Endothelial cell of umbilical vein (primary cell): ENCODE measurements at regions not wholly inside any gene's neighbourhood (a gene's known extent, or its start where the extent isn't known, plus 50 kb on each side); places are given as distances from the start of the nearest gene placed in this dataset.

Experiments
- BruUV-seq: library from RNA; stranded (reverse); fragments of 400-500 nt; replicated peaks from 2 replicates; lab custom pipeline; 2021; lab: Mats Ljungman, UMichigan
- CTCF ChIA-PET: fragments of 300-600, 350-600 bp; sonication (Branson Sonifier 250); formaldehyde crosslinking; loops from one replicate; lab custom pipeline; 2021; ENCODE audit warnings: antibody characterized with exemption, inconsistent platforms; lab: Charles Lee
- POLR2A ChIA-PET: fragments of 300-600, 350-600 bp; sonication (Branson Sonifier 250); formaldehyde crosslinking; loops from one replicate; lab custom pipeline; 2021; ENCODE audit warnings: antibody characterized with exemption, inconsistent platforms; lab: Charles Lee
- DNase-seq: peaks from one replicate; pipeline ENCODE4 v3.0.0-alpha.2; 2011; ENCODE audit warnings: low read depth, low spot score
- FAIRE-seq: peaks from 2 replicates; lab custom pipeline; 2011; peaks lifted over from hg19 to GRCh38; lab: Jason Lieb, UNC
- H2AFZ ChIP-seq: 2 replicates; pipeline ENCODE4 v1.6.0; 2012; ENCODE audit warnings: low read depth, low read length, control low read depth, inconsistent platforms
- H3K27ac ChIP-seq: 2 replicates; pipeline ENCODE4 v1.5.1; 2011; ENCODE audit warnings: low read depth, mild to moderate bottlenecking, control low read depth, low read length, moderate library complexity; ENCODE audit not compliant: insufficient read depth
- H3K27me3 ChIP-seq, 2 experiments: 2 replicates each; pipeline versions ENCODE4 v1.6.0 to v1.6.1; 2011; ENCODE audit warnings: low read length in 2 of 2, mixed read lengths in 1 of 2; ENCODE audit not compliant: control insufficient read depth in 2 of 2, insufficient read depth in 2 of 2
- H3K36me3 ChIP-seq, 2 experiments: 2 replicates in 1 of 2; 3 replicates in 1 of 2; pipeline ENCODE4 v1.5.1; 2011; ENCODE audit warnings: low read length in 2 of 2, mild to moderate bottlenecking in 1 of 2, moderate library complexity in 1 of 2; ENCODE audit not compliant: control insufficient read depth in 2 of 2, insufficient read depth in 2 of 2; ENCODE audit errors: extremely low read depth in 1 of 2
- H3K4me1 ChIP-seq: 3 replicates; pipeline ENCODE4 v1.5.1; 2011; ENCODE audit warnings: mild to moderate bottlenecking, low read length; ENCODE audit not compliant: control insufficient read depth, insufficient read depth; ENCODE audit errors: extremely low read depth
- H3K4me2 ChIP-seq: 2 replicates; pipeline ENCODE4 v1.6.1; 2011; ENCODE audit warnings: low read length, control low read depth, mixed read lengths; ENCODE audit not compliant: insufficient read depth
- H3K4me3 ChIP-seq, 3 experiments: fragments of 200-600 bp in 1 of 3; sonication (generic), shearing (Covaris generic) in 1 of 3; replicated peaks in 1 of 3; 2 replicates each; pipeline ENCODE4 v1.5.1; 2011 to 2016; ENCODE audit warnings: control low read depth in 3 of 3, low read length in 3 of 3, mild to moderate bottlenecking in 2 of 3, inconsistent platforms in 1 of 3, low read depth in 1 of 3, moderate library complexity in 1 of 3; ENCODE audit not compliant: insufficient read depth in 1 of 3
- H3K79me2 ChIP-seq: 2 replicates; pipeline ENCODE4 v1.6.0; 2012; ENCODE audit warnings: low read length, inconsistent platforms; ENCODE audit not compliant: control insufficient read depth, insufficient read depth
- H3K9ac ChIP-seq: replicated peaks from 2 replicates; pipeline ENCODE3; 2011; ENCODE audit warnings: low read length, control low read depth; ENCODE audit not compliant: insufficient read depth; ENCODE audit errors: extremely low read depth
- H3K9me1 ChIP-seq: replicated peaks from 3 replicates; pipeline ENCODE4 v1.6.0; 2011; ENCODE audit warnings: mild to moderate bottlenecking, low read length; ENCODE audit not compliant: control insufficient read depth, insufficient read depth; ENCODE audit errors: extremely low read depth
- H3K9me3 ChIP-seq: replicated peaks from 2 replicates; pipeline ENCODE4 v1.5.1; 2012; ENCODE audit warnings: low read length, inconsistent platforms; ENCODE audit not compliant: control insufficient read depth, insufficient read depth
- H4K20me1 ChIP-seq: replicated peaks from 2 replicates; pipeline ENCODE3; 2011; ENCODE audit warnings: mild to moderate bottlenecking, low read length; ENCODE audit not compliant: control insufficient read depth, insufficient read depth; ENCODE audit errors: extremely low read depth
- EZH2 ChIP-seq: IDR thresholded peaks from 2 replicates; pipeline ENCODE4 v1.6.1; 2012; ENCODE audit warnings: borderline replicate concordance, low read depth, mild to moderate bottlenecking, moderate library complexity, low read length, inconsistent platforms; ENCODE audit not compliant: severe bottlenecking
- FOS ChIP-seq: IDR thresholded peaks from 2 replicates; pipeline ENCODE4 v1.6.1; 2011; ENCODE audit warnings: mild to moderate bottlenecking, low read length, moderate library complexity, borderline replicate concordance; ENCODE audit not compliant: insufficient read depth
- GATA2 ChIP-seq: IDR thresholded peaks from 2 replicates; pipeline ENCODE4 v1.7.0; 2011; ENCODE audit warnings: low read depth, mild to moderate bottlenecking, moderate library complexity, mixed read lengths, low read length; ENCODE audit not compliant: insufficient read length, insufficient read depth
- JUN ChIP-seq: IDR thresholded peaks from 2 replicates; pipeline ENCODE4 v1.6.1; 2011; ENCODE audit warnings: borderline replicate concordance, low read depth; ENCODE audit not compliant: insufficient read length, insufficient read depth
- MYC ChIP-seq: IDR thresholded peaks from one replicate; pipeline ENCODE4 v1.6.1; 2011; ENCODE audit warnings: mild to moderate bottlenecking, low read depth, low read length
- POLR2A ChIP-seq: IDR thresholded peaks from 2 replicates; pipeline ENCODE4 v1.6.1; 2012; ENCODE audit warnings: low read depth, mild to moderate bottlenecking, control low read depth, low read length
- POLR2AphosphoS5 ChIP-seq: IDR thresholded peaks from 2 replicates; pipeline ENCODE4 v1.6.1; 2012; ENCODE audit warnings: low read depth, mild to moderate bottlenecking, control low read depth, low read length, moderate library complexity; ENCODE audit not compliant: insufficient read depth
- dilution Hi-C: fragments of 300-500 bp; cut with MboI; formaldehyde crosslinking; loops from one replicate; pipeline ENCODE4 v1.15.0; 2019; ENCODE audit warnings: low sequenced_read_pairs; ENCODE audit not compliant: extremely low pct_ligation_motif_present
- intact Hi-C: fragments of 100-400 bp; cut with micrococcal nuclease; formaldehyde crosslinking; loops from one replicate; pipeline ENCODE4 v1.10.0; 2022
- TF ChIP-seq, protein P1 (sequence below), 2 donors: IDR thresholded peaks; 1 replicate in 1 of 2; 2 replicates in 1 of 2; pipeline ENCODE4 v1.5.1; 2011; ENCODE audit warnings: low read length in 2 of 2, mild to moderate bottlenecking in 2 of 2, moderate library complexity in 2 of 2, control low read depth in 1 of 2, inconsistent platforms in 1 of 2, low read depth in 1 of 2; ENCODE audit not compliant: insufficient read depth in 1 of 2; ENCODE audit errors: extremely low read depth in 1 of 2
- TF ChIP-seq, protein P2 (sequence below): IDR thresholded peaks from 2 replicates; pipeline ENCODE4 v1.6.1; 2011; ENCODE audit not compliant: insufficient read depth, insufficient read length

- TF ChIP-seq JUN = no peak
- TF ChIP-seq POLR2A = no peak
- TF ChIP-seq MYC = no peak
- no peak for TF ChIP-seq POLR2AphosphoS5
- TF ChIP-seq, protein P1, sequence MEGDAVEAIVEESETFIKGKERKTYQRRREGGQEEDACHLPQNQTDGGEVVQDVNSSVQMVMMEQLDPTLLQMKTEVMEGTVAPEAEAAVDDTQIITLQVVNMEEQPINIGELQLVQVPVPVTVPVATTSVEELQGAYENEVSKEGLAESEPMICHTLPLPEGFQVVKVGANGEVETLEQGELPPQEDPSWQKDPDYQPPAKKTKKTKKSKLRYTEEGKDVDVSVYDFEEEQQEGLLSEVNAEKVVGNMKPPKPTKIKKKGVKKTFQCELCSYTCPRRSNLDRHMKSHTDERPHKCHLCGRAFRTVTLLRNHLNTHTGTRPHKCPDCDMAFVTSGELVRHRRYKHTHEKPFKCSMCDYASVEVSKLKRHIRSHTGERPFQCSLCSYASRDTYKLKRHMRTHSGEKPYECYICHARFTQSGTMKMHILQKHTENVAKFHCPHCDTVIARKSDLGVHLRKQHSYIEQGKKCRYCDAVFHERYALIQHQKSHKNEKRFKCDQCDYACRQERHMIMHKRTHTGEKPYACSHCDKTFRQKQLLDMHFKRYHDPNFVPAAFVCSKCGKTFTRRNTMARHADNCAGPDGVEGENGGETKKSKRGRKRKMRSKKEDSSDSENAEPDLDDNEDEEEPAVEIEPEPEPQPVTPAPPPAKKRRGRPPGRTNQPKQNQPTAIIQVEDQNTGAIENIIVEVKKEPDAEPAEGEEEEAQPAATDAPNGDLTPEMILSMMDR (IDR thresholded peaks at IDR 0.05; ENCODE audit: extremely low read depth in 1 of 2, insufficient read depth in 1 of 2, low read depth in 1 of 2, low read length in 2 of 2) = no peak
- no peak for TF ChIP-seq FOS
- TF ChIP-seq GATA2 = no peak
- TF ChIP-seq EZH2 = no peak
- TF ChIP-seq, protein P2, sequence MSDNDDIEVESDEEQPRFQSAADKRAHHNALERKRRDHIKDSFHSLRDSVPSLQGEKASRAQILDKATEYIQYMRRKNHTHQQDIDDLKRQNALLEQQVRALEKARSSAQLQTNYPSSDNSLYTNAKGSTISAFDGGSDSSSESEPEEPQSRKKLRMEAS = no peak
- BruUV-seq = no TSS peak
- Histone ChIP-seq H3K9me3 (no peaks in the 10 kb centered on the region), H3K79me2 (no peaks in the 10 kb centered on the region), H3K27me3 (no peaks in the 10 kb centered on the region), H2AFZ (no peak overlapping the region), H3K4me2 (no peak overlapping the region), H3K27ac (no peak overlapping the region), H3K36me3 (no peaks in the 10 kb centered on the region), H3K4me3 (no peak overlapping the region), H3K4me1 (no peaks in the 10 kb centered on the region), H3K9ac (no peak overlapping the region), H4K20me1 (no peaks in the 10 kb centered on the region), H3K9me1 (no peaks in the 10 kb centered on the region)
- FAIRE-seq (no peak), DNase-seq (no peak)
- intact Hi-C loops = no loop called here
- CTCF ChIA-PET = no interaction called here
- dilution Hi-C loops = no loop called here
- POLR2A ChIA-PET = no interaction called here
These were observed 489.2 kb downstream of the EPHA7 start for GRCh38 chr6:92930171-92930570.
